GM12864 (cell line): ENCODE measurements at regions not wholly inside any gene's neighbourhood (a gene's known extent, or its start where the extent isn't known, plus 50 kb on each side); places are given as distances from the start of the nearest gene placed in this dataset.

Experiments used
- DNase-seq: peaks from one replicate; pipeline ENCODE4 v3.0.0-alpha.2; 2011; ENCODE audit warnings: low read depth
- H3K4me3 ChIP-seq: 2 replicates; pipeline ENCODE4 v1.5.1; 2011; ENCODE audit warnings: mild to moderate bottlenecking, low read depth, low read length, control low read depth
- TF ChIP-seq, protein P1 (sequence below): IDR thresholded peaks from 2 replicates; pipeline ENCODE4 v1.5.1; 2011; ENCODE audit warnings: low read depth, mild to moderate bottlenecking, moderate library complexity, low read length, control low read depth, inconsistent platforms; ENCODE audit errors: missing control alignments

DNA sequence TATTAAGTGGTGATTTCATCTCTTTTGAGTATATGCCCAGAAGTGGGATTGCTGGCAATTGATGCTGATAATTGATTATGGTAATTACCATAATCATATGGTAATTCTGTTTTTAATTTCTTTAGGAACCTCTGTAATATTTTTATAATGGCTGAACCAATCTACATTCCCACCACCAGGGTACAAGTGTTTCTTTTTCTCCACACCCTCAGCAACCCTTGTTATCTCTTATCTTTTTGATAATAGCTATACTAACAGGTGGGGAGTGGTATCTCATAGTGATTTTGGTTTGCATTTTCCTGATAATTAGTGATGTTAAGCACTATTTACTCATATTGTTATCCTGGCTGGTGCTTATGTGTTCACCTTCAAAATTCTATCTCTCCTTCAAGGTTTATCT is 212.6 kb downstream of the FMR1NB start:
- TF ChIP-seq, protein P1, sequence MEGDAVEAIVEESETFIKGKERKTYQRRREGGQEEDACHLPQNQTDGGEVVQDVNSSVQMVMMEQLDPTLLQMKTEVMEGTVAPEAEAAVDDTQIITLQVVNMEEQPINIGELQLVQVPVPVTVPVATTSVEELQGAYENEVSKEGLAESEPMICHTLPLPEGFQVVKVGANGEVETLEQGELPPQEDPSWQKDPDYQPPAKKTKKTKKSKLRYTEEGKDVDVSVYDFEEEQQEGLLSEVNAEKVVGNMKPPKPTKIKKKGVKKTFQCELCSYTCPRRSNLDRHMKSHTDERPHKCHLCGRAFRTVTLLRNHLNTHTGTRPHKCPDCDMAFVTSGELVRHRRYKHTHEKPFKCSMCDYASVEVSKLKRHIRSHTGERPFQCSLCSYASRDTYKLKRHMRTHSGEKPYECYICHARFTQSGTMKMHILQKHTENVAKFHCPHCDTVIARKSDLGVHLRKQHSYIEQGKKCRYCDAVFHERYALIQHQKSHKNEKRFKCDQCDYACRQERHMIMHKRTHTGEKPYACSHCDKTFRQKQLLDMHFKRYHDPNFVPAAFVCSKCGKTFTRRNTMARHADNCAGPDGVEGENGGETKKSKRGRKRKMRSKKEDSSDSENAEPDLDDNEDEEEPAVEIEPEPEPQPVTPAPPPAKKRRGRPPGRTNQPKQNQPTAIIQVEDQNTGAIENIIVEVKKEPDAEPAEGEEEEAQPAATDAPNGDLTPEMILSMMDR = no peak
- DNase-seq = no peak
- no peak overlapping the region for H3K4me3 ChIP-seq

DNA sequence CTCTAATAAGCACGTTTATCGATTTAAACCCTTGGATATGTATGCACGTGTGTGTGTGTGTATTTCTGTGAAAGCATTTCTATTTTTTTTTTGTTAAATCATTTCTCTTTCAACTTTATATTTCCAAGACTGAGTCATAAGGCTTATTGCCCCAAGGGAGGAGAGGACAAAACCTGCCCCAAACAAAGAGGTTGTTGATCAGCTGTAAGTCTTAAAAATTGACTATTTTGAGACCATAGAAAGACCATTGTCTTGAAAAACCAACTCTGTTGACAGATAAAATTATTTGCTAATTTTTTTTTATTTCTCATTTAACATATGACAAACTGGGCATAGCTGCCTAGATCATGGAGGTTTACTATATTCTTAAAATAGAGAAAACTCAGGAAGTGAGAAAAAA is 222.4 kb downstream of the FMR1NB start:
- TF ChIP-seq, protein P1 = no peak
- DNase-seq = no peak
- H3K4me3 ChIP-seq = no peak overlapping the region

DNA sequence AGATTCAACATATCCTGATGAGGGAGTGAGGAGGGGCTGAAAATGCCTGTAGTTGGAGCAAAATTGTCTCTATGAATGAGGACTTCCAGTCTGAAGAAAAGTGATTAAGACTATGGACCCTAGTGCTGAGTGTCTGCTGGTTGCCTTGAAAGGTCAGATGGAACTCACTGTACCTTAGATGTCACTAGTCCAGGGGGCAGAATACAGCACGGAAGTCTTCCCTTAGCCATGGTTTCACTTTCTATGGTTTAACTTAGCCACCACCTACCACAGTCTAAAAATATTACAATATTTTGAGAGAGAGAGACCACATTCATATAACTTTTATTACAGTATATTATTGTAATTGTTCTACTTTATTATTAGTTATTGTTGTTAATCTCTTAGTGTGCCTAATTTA is 223.1 kb downstream of the FMR1NB start:
- no peak for DNase-seq
- no peak overlapping the region for H3K4me3 ChIP-seq
- TF ChIP-seq, protein P1 = no peak

DNA sequence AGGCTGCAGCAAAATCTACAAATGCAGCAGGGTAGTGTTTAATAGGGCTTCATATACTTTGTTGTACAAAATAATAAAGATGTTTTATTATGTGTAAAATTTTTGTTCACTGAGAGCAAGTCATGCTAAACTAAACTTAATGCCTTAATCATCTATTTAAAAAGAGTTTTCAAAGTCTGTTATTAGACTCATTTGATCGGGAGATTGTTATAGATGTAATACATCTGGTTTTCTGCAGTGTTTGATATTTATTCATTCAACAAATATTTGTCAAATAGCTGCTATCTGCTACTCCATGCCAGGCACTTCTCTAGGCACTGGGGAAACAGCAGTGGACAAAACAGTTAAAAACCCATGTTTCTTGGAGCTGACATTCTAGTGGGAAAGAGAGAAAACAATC is 233.6 kb downstream of the FMR1NB start:
- TF ChIP-seq, protein P1 = no peak
- no peak overlapping the region for H3K4me3 ChIP-seq

DNA sequence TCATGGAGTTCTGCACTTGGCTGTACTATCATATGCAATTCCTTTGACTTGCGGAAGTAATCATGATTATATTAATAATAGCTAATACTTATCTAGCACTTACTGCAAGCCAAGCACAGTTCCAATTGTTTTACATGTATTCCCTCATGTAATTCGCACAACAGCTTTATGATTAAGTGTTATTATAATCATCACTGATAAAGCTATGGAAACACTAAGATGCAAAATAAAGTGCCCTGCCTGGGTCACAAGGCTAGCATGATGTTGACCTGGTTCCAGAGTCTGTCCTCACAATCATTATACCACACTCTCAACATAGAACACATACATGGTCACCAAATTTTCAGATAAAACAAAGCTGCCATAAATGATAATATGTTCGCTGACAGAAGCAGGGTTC is 234.6 kb downstream of the FMR1NB start:
- TF ChIP-seq, protein P1 = no peak
- DNase-seq = no peak
- H3K4me3 ChIP-seq = no peak overlapping the region

More for the DNA sequence above, 233.6 kb downstream of the FMR1NB start:
- DNase-seq = no peak

DNA sequence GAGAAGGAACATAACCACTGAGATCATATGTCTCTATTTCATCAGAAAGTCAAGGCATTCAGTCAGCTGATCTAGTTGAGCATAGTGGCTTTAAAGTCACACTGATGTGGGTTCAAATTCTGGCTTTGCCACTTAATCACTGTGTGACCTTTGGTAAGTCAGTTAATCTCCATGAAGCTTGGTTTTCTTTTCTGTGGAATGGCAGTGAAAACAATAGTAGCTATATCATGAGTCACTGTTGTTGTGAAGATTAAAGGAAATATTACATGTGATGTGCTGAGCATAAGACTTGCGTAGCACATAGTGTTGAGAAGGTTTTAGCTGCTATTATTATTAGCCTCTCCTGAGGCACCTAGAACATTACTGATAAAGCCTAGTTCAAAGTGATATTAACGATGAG is 242.2 kb downstream of the FMR1NB start:
- no peak overlapping the region for H3K4me3 ChIP-seq
- TF ChIP-seq, protein P1 = no peak
- no peak for DNase-seq

DNA sequence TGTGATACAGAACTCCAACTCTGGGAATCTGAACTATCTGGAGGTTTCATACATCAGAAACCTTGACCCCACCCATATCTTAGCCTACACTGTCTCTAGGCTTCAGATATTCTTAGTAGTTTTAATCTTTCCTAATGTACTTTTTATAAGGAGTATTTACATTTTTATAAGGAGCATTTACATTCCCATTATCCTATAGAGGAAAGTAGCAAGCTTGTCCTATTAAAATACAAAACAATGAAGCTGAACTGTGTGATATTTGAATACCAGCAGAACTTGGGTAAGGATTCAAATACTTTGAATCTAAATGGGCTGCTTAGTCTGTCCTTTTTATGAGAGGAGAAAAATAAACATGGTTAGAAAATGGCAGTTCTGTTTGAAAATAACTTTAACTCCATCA is 247.4 kb downstream of the FMR1NB start:
- H3K4me3 ChIP-seq = no peak overlapping the region
- TF ChIP-seq, protein P1 = no peak
- DNase-seq = no peak
